GM19023 (cell line): ENCODE measurements at regions not wholly inside any gene's neighbourhood (a gene's known extent, or its start where the extent isn't known, plus 50 kb on each side); places are given as distances from the start of the nearest gene placed in this dataset.
"Not testable (repeated sequence)": the region's sequence is repeated elsewhere in the genome, so short reads cannot be mapped to it uniquely, and the experiment has no call there.

Source experiments
- ATAC-seq: cut with Tn5 transposase; IDR thresholded peaks from one replicate; pipeline ENCODE4 v1.9.1; 2021; ENCODE audit warnings: mild to moderate bottlenecking, moderate library complexity; ENCODE audit not compliant: unreplicated experiment

GRCh38 chr10:129207297-129207696, 259.7 kb upstream of the MGMT start:
- no peak for ATAC-seq

- no peak for ATAC-seq
Measured at GRCh38 chr10:129210876-129211275, 256.2 kb upstream of the MGMT start.

GRCh38 chr10:129213256-129213655, 253.8 kb upstream of the MGMT start:
- ATAC-seq = no peak

- not testable (repeated sequence) for ATAC-seq
Measured at GRCh38 chr10:129213996-129214395, 253.0 kb upstream of the MGMT start.

- ATAC-seq = no peak
Measured at GRCh38 chr10:129219364-129219763, 247.7 kb upstream of the MGMT start.

- ATAC-seq = no peak
Measured at GRCh38 chr10:129222436-129222835, 244.6 kb upstream of the MGMT start.

GRCh38 chr10:129223363-129223762, 243.7 kb upstream of the MGMT start:
- no peak for ATAC-seq

- ATAC-seq = no peak
Measured at GRCh38 chr10:129224065-129224464, 243.0 kb upstream of the MGMT start.

GRCh38 chr10:129231821-129232220, 235.2 kb upstream of the MGMT start:
- ATAC-seq = no peak

- ATAC-seq = no peak
Measured at GRCh38 chr10:129233351-129234148, 233.5 kb upstream of the MGMT start.

- no peak for ATAC-seq
Measured at GRCh38 chr10:129236274-129236691, 230.8 kb upstream of the MGMT start.

GRCh38 chr10:129241461-129241860, 225.6 kb upstream of the MGMT start:
- ATAC-seq = no peak

- no peak for ATAC-seq
Measured at GRCh38 chr10:129244298-129244697, 222.7 kb upstream of the MGMT start.

GRCh38 chr10:129244757-129245156, 222.3 kb upstream of the MGMT start:
- no peak for ATAC-seq

- no peak for ATAC-seq
Measured at GRCh38 chr10:129253161-129253864, 213.7 kb upstream of the MGMT start.

GRCh38 chr10:129253865-129254179, 213.2 kb upstream of the MGMT start:
- ATAC-seq = no peak

GRCh38 chr10:129258283-129258923, 208.6 kb upstream of the MGMT start:
- no peak for ATAC-seq

- no peak for ATAC-seq
Measured at GRCh38 chr10:129259128-129259815, 207.8 kb upstream of the MGMT start.

- ATAC-seq = no peak
Measured at GRCh38 chr10:129272176-129272575, 194.9 kb upstream of the MGMT start.

GRCh38 chr10:129272866-129273650, 194.0 kb upstream of the MGMT start:
- ATAC-seq = no peak

- no peak for ATAC-seq
Measured at GRCh38 chr10:129273860-129274259, 193.2 kb upstream of the MGMT start.
